K562 (cell line): ENCODE measurements at regions not wholly inside any gene's neighbourhood (a gene's known extent, or its start where the extent isn't known, plus 50 kb on each side); places are given as distances from the start of the nearest gene placed in this dataset.

Experiments used
- BRF1 ChIP-seq: IDR thresholded peaks from 3 replicates; pipeline ENCODE4 v1.6.1; 2011; ENCODE audit warnings: borderline replicate concordance, mild to moderate bottlenecking; ENCODE audit not compliant: insufficient read length; ENCODE audit errors: extremely low read depth
- MGA ChIP-seq: fragments of 450-650 bp; IDR thresholded peaks from 2 replicates; pipeline ENCODE4 v1.6.1; 2016; ENCODE audit warnings: mild to moderate bottlenecking, moderate library complexity
- PHF8 ChIP-seq: fragments of 200-600 bp; sonication (generic); IDR thresholded peaks from 2 replicates; pipeline ENCODE4 v1.6.1; 2012; ENCODE audit warnings: mixed run types, mild to moderate bottlenecking, inconsistent platforms, low read length, moderate library complexity, borderline replicate concordance
- RAD51 ChIP-seq: fragments of 450-650 bp; IDR thresholded peaks from 2 replicates; pipeline ENCODE4 v1.7.1; 2016; ENCODE audit warnings: low read depth, mild to moderate bottlenecking, borderline replicate concordance
- RBM22 ChIP-seq: fragments of 200-400 bp; formaldehyde crosslinking; IDR thresholded peaks from 2 replicates; pipeline ENCODE4 v1.6.1; 2018; ENCODE audit warnings: low read length, low read depth; ENCODE audit not compliant: poor library complexity, severe bottlenecking
- SMAD3 ChIP-seq: fragments of 450-650 bp; formaldehyde crosslinking; conservative IDR thresholded peaks from 2 replicates; pipeline ENCODE4 v1.4.0; 2020; ENCODE audit warnings: mild to moderate bottlenecking
- ZNF512 ChIP-seq: IDR thresholded peaks from 2 replicates; pipeline ENCODE4 v1.6.1; 2016; ENCODE audit warnings: missing genetic modification characterization, missing compliant biosample characterization

- TF ChIP-seq MGA, result no peak
- TF ChIP-seq SMAD3 (CRISPR knock-in tag), result no peak
- TF ChIP-seq RBM22, result no peak
- TF ChIP-seq PHF8, result no peak
- no peak for TF ChIP-seq BRF1
- no peak for TF ChIP-seq RAD51
- no peak for TF ChIP-seq ZNF512 (tag)
These were observed 209.9 kb downstream of the TEX29 start (continued) for GRCh38 chr13:111530137-111530870.
